ENCODE measurements at regions not wholly inside any gene's neighbourhood (a gene's known extent, or its start where the extent isn't known, plus 50 kb on each side); places are given as distances from the start of the nearest gene placed in this dataset.

DNA sequence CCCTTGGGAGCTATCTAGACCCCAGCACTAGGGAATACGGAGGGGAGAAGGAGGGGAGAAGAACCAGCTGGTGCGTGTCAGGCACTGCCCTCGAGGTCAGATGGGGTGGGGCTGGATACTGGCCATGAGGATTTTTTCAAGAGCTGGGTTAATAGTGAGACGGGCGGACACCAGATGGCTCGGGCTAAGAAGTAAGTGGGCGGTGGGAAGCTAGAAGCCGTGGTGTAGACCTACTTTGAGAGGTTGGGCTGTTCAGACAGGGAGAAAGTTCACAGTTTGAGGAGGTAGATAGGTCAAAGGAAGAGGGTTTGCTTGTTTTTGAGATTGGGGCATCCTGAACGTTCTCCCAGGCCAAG, 303.8 kb downstream of the SEC14L1 start:
- no peak for DNase-seq (ENCODE audit: low read depth in 2 of 2)

DNA sequence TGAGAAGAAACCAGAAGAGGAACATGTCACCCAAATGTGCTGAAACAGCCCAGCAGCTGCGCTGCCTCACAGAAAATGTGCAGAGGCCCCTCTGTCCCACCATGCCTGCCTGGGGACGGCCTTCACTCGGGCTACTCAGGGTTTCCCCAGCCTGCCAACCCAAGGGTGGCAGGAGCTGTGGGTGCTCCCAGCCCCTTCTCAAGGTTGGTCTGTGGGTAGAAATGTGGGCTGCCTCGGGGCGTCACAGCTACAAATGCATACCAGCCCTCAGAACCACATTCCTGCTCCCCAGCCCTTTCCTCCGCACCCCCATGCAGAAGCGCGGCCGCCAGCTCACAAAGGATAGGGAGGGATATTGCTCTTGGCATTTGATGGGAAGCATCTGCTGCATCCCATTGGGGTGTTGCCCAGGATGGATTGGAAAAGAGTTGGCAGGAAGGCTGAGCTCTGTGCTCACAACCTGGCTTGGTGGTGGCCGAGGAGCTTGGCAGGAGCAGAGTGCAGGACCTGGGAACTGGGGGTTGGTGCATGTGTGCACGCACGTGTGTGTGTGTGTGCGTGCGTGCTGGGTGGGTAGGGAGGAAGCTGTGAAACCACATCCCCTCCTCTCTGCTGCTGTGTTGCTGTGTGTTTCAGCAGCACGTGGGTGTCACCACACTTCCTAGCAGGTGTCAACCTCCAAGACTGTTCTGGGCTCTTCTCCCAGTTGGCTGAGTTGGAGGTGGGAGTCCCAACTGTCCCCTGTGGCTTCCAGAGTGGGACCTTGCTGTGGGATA, 304.4 kb downstream of the SEC14L1 start:
- DNase-seq (ENCODE audit: low read depth in 2 of 2) = no peak

DNA sequence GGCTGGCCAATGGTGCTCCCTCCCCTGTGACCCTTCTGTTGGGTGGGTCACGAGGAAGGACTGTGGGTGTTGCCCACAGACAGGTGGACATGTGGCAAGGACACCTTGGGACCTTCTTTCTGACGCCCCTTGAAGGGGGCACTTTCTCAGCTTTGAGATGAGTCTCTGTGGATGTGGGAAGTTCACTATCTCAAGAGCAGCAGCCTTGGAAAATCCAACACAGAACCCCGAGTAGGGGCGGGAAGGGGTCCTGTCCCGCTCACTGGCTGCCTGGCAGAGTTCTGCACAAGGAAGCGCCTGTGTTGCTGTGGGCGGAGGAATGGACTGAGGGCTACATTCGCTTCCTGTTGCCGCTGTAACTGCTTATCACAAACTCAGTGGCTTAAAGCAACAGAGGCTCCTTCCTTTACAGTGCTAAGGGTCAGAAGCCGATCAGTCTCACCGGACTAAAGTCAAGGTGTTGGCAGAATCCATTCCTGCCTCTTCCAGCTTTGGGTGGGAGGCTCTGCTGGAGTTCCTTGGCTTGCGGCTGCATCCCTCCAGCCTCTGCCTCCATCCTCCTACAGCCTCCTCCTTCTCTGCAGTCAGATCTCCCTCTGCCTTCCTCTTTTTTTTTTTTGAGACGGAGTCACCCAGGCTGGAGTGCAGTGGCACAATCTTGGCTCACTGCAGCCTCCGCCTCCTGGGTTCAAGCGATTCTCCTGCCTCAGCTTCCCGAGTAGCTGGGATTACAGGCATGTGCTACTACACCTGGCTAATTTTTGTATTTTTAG, 305.2 kb downstream of the SEC14L1 start:
- DNase-seq (ENCODE audit: low read depth in 2 of 2) = no peak

DNA sequence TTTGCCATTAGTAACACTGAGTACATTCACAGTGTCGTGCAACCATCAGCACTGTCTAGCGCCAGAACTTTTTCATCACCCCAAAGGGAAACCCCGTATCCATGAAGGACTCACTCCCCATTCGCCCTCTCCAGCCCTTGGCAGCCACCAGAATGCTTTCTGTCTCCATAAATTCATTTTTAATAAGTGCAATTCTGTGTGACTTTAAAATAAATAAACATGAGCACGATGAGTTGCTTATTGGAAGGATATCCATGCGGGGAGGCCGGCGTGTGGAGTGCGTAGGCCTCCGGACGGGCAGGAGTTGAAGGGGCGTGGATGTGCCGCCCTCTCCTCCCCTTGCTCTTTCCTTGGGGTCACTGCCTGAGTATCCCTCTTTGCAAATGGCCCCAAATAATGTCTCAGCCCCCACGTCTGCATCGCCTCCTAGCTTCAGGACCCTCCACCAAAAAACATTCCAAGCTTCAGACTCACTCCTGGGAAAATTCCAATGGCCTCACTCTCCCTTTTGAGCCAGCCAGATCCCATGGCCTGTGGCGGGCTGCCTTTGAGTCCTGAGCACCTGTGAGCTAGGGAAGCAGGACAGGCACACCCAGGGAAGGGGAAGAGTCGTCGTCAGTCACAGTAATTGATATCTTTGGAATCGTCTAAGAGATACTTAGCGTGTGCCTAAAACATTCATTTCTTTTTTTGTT, 306.3 kb downstream of the SEC14L1 start:
- DNase-seq (ENCODE audit: low read depth in 2 of 2) = no peak

DNA sequence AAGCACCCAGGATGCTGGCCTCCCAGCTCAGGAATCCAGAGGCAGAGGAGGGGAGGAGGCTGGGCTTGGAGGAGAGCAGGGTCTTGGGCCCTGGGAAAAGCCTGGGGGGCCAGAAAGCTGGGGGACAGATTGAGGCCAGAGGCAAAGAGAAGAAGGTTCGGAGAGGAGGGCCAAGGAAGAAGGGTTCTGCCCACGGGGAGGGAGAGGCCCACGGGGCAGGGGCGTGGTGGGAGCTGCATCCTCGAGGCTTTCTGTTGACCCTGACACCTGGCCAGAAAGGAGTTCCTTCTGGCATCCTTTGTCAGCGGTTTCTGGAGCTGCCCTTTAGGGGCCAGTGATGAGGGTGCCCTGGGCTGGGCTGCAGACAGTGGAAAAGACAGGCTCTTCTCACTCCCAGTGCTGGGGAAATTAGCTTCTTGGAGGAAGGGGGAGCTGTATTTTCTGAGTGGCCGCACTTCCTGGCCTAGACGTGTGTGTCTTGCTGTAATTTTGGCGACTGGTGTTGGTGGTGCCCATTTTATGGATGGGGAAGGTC, 308.7 kb downstream of the SEC14L1 start:
- DNase-seq (ENCODE audit: low read depth in 2 of 2) = no peak

DNA sequence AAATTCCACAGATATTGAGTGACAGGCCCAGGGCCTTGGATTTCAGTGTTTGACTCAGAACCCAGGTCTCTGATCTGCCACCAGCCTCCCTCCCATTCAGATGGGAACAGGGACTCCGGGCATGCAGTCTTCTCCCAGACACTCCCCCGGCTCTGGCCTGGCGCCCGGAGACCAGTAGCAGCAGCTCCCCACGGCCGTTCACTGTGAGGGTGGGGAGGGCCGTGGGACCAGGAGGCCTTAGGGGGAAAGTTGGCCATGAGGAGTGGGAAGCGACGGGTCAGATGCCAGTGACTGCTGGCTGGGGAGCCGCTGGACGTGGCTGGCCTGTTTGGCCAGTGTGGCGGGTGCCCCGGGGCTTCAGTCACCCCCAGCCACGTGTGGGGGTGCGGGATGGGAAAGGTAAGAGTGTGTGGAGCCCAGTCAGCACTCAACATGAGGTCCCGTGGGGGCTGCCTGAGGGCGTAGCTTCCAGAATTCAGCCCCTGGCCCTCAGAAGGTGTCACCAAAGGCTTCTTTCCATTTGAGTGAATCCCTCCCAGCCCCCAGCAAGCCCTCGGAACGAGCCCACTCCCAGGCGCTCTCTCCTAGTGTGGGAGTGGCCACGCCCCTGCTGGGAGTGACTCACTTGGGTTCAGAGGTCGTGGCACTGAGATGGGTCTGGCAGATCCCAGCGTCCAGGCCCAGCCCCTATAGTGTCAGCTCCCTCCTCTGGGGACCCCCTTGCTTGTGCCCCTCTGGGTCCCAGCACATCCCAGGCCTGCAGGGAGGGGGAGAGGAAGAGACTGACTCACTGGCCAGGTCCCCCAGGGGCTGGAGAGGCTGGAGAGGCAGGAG, 309.4 kb downstream of the SEC14L1 start:
- no peak for DNase-seq (ENCODE audit: low read depth in 2 of 2)

DNA sequence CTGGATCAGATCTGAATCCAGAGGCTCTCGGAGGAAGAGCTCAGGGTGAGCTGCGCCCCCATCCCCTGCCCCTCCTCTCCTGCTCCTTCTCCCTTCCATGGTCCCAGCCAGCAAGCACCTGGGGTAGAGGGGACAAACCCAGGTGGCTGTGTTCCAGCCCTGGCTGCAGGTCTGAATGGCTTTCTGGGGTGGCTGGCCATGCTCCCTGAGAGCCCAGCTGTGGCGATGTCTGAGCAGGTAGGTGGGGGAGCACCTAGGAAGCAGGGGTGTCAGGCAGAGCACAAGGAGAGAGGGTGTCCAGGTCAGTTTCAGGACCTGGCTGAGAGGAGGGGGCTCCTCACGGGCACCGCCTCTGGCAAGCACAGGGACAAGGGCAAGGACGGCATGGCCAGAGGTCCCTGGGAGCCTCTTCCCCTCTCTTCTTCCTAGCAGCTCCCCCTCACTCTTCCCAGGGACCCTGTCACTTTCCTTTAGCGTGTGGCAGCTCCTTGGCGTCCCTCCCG, 310.0 kb downstream of the SEC14L1 start:
- DNase-seq (ENCODE audit: low read depth in 2 of 2) = no peak

DNA sequence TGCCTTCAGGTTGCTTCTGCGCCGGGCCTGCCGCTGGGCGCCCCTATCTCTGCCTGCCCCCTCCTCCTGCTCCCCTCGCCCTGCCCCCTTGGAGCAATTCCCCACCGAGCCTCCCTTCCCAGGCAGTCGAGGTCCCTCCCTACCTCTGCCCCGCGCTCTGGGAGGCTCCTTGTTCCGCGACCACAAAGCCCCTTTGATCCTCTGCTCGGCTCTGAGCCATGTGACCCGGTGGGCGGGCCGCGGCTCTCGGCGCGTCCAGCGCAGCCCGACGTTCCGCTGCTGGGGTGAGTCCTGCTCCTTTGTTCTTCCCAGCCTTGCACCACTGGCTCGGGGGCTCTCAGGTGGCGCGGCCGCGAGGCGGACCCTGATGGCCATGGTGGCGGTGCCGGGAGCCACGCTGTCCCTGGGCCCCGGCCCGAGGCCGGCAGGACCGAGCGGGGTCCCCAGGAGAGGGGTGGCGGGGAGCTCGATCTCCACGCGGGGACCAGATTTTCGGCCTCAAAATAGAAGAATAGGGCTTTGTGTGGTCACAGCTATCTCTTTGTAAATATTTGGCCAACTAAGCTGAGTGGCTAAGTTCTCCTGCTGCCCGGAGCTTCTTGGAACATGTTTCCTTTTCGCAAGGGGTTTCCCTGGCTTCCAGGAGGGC, 310.6 kb downstream of the SEC14L1 start:
- no peak for DNase-seq (ENCODE audit: low read depth in 2 of 2)

DNA sequence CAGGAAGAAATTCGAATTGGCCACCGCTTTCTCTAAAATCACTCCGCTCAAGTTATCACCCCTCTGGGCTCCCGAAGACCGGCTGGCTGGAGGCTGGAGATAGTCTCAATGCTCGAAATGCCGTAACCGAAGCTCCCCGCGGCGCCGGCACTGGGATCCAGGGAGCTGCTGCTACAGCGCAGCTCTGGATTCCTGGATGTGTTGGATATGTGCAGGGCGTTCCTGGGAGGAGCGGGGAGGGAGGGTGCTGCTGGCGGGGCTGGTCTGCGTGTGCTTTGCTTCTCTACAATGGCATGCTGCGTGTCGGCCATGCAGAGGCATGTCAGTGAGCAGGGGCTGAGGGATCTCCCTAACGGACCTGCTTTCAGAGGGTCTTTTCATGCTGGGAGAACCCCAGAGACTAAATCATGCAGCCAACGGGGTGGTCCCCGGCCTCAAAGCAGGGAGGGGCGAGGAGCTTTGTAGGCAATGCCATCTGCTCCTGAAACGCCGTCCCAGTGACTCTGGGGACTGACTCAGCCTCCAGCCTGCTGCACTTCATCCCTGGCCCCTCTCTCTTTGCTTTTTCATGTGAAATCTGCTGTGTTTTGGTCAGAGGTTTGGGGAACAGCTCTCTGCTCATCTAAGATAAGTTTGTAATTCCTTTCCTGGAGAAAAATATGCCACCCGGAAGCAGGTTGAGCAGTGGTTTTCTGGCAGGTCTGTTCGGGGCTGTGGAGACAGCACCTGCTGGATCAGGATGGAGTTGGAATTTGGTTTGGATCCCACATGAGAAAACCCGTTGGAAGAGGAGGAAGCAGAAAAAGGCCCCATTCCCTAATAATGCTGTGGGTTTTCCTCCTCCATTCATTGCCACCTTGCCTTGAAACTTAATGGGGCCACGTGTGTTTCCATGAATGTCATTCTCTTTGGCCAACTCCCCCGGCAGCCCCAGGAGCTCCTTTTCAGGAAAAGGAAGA, 311.4 kb downstream of the SEC14L1 start:
- DNase-seq (ENCODE audit: low read depth in 2 of 2) = no peak

DNA sequence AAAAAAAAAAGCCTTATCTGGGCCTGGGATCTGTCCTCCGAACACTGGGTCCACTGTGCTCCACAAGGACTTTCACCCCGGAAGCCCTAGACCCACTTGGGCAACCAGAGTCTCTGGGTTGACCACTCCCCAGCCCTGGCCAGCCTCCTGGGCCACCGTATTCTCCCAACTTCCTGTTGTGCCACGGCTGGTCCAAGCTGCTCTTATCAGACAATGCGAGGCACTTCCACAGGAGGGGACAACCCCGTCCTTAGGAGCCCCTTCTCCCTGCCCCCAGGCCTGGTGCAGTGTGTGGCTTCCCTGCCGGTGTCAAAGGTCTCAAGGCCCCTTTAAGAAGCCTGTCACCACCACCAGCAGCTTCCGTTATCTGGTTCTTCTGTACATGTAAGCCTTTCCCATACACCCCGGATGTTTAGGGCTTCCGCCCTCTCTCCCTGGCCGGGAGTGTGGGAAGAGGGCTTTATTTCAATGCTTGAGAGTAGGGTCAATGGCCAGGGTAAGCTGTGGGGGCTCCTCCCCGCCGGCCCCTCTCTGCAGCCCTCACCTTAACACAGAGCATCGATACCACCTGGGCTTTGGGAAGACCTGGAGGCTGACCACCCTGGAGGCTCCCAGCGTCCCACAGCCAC, 313.0 kb downstream of the SEC14L1 start:
- DNase-seq (ENCODE audit: low read depth in 2 of 2) = no peak

DNA sequence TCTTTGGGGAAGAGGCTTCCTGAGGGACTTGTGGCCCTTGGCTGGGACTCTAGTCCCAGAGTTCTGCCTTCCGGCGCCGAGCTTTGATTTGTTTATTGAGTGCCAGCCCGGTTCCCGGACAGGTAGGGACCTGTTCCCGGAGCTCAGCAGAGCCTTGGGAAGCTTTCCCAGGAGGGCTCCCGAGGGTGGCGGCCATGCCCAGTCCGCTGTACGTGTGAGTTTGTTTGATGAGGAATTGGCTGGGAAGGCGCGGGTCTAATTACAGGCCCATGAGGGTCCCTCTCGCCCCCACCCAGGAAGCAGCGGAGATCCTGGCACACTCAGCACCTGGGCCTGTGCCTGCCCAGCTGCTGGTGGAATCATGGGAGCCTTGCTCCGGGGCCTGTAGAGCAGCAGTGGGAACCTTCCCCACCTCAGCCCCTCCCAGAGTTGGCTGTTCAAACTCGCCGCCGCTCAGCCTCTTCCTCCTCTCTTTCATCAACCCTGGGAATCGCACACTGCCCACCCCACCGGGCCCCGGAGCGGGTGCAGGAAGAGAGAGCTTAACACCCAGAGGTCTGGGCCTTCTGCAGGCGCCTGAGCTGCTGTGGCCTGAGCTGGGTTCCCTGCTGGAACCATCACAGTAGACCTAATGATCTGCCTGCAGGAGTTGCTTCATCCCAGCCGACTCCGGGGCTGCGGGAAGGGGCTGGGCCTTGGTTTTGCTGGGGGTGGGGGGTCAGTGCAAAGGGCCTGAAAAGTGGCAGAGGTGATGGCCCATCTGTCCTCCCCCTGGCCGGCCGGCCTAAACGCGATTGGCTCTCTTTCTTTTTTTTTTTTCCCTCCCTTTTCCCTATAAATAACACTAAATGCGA, 313.7 kb downstream of the SEC14L1 start:
- DNase-seq (ENCODE audit: low read depth in 2 of 2) = no peak

DNA sequence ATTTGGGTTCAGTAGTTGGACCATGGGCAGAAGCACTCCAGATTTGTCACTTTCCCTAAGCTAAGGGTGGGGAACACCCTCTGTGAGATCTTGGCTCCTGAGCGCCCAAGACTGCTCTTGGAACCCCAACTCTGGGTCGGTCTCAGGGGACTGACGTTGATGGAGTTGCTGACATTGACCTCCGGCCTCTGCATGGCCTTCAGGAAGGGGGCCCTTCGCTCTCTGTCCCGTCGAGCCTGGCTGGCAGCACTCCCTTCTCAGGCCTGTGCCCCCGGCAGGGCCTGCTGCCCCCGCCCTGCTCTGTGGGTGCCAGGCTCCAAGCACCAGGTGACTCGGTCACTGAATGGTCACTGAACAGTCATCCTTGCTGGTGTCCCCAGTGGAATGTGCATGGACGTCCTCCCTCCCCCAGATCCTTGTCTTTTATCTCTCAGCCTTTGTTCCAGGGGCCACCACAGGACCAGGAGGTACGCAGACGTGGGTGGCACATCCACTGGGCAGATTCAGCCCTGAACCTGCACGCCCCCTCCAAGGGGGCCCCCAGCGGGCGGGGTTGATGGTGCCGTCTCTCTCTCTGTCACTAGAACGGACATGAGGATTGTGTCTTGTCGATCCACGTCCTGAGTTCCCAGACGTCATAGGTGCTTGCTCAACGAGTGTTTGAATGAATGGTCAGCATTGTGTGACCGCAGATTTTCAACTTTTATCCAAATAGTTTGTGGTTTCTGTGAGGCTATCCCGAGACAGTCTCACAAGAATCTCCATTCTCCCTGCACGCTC, 314.5 kb downstream of the SEC14L1 start:
- no peak for DNase-seq (ENCODE audit: low read depth in 2 of 2)

DNA sequence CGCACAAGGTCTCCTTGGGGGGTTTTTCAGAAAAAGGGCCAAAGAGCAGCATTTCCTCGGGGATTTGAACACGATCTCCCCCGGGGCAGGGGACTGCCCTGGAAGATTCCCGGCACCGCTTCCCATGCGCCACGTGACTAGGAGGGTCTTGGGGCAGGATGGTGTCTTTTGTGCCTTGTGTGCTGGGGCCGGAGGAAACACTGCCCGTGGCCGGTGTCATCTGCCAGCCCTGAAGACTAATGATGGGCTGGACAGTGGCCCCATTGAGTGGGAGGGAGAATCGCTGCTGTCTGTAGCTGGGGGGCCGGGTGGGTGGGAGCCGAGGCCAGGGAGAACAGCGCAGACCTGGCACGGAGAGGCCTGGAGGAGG, 315.1 kb downstream of the SEC14L1 start:
- no peak for DNase-seq (ENCODE audit: low read depth in 2 of 2)

DNA sequence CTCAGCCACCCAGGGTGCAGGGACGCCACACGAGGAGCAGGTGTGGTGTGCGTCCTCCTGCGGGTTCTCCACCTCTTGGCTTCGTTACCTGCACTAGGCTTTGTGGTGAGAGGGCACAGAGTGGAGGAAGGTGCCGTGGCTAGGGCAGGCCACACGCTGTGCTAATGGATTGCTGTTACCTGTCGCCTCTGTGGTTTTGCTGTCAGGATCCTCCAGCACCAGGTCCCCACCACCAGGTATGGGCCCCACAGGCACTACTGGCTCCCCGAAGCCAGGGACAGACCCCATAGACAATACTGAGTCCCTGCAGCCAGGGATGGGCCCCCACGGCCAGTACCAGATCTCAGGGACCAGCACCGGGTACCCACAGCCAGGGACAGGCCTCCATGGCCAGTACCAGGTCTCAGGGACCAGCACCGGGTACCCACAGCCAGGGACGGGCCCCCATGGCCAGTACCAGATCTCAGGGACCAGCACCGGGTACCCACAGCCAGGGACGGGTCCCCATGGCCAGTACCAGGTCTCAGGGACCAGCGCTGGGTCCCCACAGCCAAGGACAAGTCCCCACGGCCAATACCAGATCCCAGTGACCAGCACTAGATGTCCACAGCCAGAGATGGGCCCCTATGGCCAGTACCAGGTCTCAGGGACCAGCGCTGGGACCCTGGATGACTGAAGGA, 315.6 kb downstream of the SEC14L1 start:
- no peak for DNase-seq (ENCODE audit: low read depth in 2 of 2)

DNA sequence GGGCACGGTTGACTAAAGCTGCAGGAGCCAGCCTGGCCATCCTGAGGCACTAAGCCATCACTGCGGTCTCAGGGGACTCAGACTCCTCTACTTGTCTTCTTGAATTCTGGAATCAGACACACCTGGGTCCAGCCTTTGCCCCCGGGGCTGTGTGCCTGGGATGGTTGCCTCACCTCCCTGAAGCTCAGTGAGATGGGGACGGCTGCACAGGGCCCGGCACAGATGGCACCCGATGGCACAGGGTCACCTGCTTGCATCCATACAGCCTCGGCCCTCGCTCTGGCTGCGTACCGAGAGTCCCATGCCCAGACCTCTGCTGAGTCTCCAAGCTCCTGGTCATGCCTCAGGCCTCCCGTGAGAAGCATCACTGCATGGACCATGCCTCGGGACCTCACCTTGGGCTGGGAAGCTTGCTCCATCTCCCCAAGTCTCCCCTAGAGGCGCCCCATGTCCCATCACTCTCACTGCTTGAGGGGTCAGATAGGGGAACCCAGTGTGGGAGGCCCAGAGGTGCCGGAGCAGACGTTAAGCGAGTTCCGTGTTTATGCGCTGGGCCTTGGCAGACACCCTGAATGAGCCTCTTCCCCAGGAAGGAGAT, 316.3 kb downstream of the SEC14L1 start:
- no peak for DNase-seq (ENCODE audit: low read depth in 2 of 2)

DNA sequence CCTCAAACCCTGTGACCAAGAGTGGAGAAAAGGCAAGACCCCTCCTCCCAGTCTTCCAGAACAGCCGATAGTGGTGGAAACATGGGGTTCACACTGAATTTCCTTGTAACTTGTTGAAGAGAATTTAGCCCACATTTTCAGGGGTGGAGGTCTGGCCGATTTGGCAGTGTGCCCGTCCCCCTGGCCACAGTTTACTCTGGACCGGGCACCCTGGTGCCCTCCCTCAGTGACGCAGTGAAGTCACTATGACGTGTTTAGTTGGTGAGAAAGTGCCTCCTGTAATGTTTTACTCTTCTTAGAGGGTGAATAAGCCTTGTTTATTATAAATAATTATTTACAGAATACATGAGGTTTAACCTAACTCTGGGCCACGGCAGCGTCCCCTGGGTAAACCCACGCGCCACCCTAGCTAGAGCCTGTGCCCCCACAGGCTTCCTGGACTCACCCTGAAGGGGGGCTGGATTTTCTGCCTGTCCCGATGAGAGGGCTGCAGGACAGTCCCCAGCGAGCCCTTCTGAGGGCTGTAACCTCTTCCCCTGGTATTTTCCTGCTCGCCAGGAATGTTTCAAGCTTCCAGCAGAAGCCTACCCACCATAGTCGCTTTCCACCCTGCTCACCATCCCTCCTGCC, 316.9 kb downstream of the SEC14L1 start:
- no peak for DNase-seq (ENCODE audit: low read depth in 2 of 2)

Data from fibroblast of skin of left quadriceps (primary cell).